ENCODE measurements at regions not wholly inside any gene's neighbourhood (a gene's known extent, or its start where the extent isn't known, plus 50 kb on each side); places are given as distances from the start of the nearest gene placed in this dataset.

DNA sequence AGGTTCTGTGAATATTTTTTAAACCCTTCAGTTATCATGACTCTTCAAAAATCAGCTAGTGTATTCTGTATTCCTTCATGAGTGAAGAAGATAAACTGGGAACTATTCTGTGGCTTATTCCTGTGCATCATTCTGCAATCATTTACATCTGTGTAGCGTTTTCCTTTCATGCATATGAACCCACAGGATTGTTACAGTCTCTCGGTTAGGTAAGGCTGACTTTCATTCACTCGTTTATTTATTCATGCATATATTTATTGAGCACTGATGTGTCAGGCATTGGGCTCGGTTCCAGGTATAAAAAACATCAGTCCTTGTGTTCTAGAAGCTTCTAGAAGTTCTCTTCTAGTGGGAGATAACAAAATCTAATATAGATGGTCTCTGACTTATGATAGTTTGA, 318.4 kb downstream of the MAN2A1 start:
- ChIA-PET CTCF (no interaction called here), POLR2A (no interaction called here)
- H3K4me3 ChIP-seq (ENCODE audit: low read depth, low read length), result no peak overlapping the region

DNA sequence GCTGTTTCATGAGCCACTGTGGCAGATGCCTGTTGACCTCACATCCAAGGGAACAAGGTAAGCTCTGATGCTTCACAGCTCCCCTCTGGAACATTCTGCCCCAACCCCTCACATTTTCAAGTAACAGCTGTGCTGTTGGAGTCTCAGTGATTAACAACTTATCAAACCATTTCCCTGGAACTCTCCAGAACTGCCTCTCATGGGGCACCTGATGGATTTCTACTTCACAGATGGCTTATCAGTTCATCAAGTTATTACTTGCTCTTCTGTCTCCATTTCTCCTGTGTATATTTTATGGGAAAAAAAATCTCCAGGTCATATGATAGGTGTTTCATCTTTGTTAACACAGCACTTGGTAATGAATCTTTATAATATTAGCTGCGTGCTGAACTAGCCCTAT, 322.4 kb downstream of the MAN2A1 start:
- no peak overlapping the region for H3K4me3 ChIP-seq (ENCODE audit: low read depth, low read length)
- ChIA-PET POLR2A (no interaction called here), CTCF (no interaction called here)
- no peak for DNase-seq (ENCODE audit: low read depth, low spot score)
- TF ChIP-seq, protein P1, sequence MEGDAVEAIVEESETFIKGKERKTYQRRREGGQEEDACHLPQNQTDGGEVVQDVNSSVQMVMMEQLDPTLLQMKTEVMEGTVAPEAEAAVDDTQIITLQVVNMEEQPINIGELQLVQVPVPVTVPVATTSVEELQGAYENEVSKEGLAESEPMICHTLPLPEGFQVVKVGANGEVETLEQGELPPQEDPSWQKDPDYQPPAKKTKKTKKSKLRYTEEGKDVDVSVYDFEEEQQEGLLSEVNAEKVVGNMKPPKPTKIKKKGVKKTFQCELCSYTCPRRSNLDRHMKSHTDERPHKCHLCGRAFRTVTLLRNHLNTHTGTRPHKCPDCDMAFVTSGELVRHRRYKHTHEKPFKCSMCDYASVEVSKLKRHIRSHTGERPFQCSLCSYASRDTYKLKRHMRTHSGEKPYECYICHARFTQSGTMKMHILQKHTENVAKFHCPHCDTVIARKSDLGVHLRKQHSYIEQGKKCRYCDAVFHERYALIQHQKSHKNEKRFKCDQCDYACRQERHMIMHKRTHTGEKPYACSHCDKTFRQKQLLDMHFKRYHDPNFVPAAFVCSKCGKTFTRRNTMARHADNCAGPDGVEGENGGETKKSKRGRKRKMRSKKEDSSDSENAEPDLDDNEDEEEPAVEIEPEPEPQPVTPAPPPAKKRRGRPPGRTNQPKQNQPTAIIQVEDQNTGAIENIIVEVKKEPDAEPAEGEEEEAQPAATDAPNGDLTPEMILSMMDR (IDR thresholded peaks at IDR 0.05; ENCODE audit: insufficient read depth, low read length, missing control alignments), result no peak

More for the DNA sequence above, 318.4 kb downstream of the MAN2A1 start:
- no peak for DNase-seq (ENCODE audit: low read depth, low spot score)
- TF ChIP-seq, protein P1 (IDR thresholded peaks at IDR 0.05; ENCODE audit: insufficient read depth, low read length, missing control alignments), result no peak

DNA sequence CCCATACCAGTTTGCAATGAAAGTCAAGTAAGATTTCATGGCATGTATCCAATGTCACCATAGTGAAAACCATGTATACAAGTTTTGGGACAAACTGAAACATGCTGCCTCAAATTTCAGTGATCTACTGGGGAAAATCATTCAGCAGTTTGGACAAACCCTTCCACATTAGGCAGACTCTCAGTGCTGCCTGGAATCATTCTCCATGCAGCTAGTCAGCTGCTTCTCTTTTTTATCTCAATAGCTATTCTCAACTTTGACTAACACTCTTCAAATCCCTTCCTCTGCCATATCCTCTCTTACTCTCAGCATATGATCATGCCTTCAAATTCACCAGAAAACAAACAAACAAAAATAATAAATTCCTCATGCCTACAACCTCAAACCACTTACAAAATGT, 323.3 kb downstream of the MAN2A1 start:
- no peak for DNase-seq (ENCODE audit: low read depth, low spot score)
- ChIA-PET CTCF (no interaction called here), POLR2A (no interaction called here)
- TF ChIP-seq, protein P1 (IDR thresholded peaks at IDR 0.05; ENCODE audit: insufficient read depth, low read length, missing control alignments), result no peak
- no peak overlapping the region for H3K4me3 ChIP-seq (ENCODE audit: low read depth, low read length)

DNA sequence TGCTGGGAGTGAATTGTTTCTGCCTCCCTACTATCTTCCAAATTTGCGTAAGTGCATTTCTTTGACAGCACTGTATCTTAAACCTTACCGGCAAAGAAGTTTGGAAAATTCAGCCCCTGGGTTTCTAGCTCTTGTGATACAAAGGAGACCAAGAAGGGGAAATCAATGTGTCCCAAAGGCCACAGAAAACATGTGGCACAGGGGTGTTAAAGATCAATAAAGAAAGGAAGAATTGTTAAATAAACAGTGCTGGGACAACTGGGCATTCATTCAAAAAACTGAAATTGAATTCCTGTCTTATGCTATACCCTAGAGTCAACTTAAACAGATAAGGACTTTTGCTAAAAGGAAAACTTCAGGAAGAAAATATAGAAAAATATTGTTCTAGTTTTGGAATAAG, 328.1 kb downstream of the MAN2A1 start:
- ChIA-PET CTCF (no interaction called here), POLR2A (no interaction called here)
- H3K4me3 ChIP-seq (ENCODE audit: low read depth, low read length), result no peak overlapping the region
- DNase-seq (ENCODE audit: low read depth, low spot score), result no peak
- TF ChIP-seq, protein P1 (IDR thresholded peaks at IDR 0.05; ENCODE audit: insufficient read depth, low read length, missing control alignments), result no peak

DNA sequence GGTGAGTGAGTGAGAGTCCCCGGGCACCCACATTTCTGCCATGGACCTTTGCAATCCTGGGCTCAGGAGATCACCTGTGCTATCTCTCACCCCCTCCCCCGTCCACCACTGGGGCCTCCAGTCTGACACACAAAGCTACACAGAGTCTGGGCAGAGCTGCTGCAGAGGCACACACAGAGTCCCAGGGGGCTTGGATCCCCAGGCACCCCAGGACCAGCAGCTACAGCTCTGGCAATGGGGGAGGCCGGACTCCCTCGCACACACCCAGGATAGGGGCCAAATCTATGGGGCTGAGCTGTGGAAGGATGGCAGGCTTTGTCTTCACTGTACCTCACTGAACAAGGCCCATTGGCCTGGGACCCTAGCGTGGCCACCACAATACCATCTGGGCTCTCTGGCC, 328.8 kb downstream of the MAN2A1 start:
- ChIA-PET CTCF (no interaction called here), POLR2A (no interaction called here)
- no peak for DNase-seq (ENCODE audit: low read depth, low spot score)
- no peak overlapping the region for H3K4me3 ChIP-seq (ENCODE audit: low read depth, low read length)
- TF ChIP-seq, protein P1 (IDR thresholded peaks at IDR 0.05; ENCODE audit: insufficient read depth, low read length, missing control alignments), result no peak

DNA sequence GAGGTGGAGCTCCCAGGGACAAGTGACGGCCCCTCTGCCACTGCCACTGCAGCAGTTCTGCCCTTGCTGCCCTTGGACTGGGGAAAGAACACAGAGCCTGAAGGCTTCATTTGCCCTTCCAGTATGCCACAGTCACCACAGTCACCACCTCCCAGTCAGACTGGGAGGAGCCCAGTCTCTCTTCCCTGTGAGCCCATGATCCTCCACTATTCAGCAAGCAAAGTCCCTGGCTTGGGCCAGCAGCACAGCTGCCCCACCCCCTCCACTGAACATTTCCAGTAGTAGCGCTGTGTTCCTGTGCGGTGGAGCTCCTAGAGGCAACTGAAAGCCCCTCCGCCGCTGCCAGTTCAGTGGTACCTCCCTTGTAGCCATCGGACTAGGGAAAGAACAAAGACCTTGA, 329.4 kb downstream of the MAN2A1 start:
- ChIA-PET CTCF (interaction anchor here (0.8 kb wide), 1 partner anchor 29 kb away, joined by 3 read pairs; no protein-coding TSS in a partner anchor), POLR2A (no interaction called here)
- DNase-seq (ENCODE audit: low read depth, low spot score), result no peak
- H3K4me3 ChIP-seq (ENCODE audit: low read depth, low read length), result no peak overlapping the region
- TF ChIP-seq, protein P1 (IDR thresholded peaks at IDR 0.05; ENCODE audit: insufficient read depth, low read length, missing control alignments), result no peak

Data from AG04449 (cell line).